BJ (cell line): ENCODE measurements at regions not wholly inside any gene's neighbourhood (a gene's known extent, or its start where the extent isn't known, plus 50 kb on each side); places are given as distances from the start of the nearest gene placed in this dataset.
"Not testable (repeated sequence)": the region's sequence is repeated elsewhere in the genome, so short reads cannot be mapped to it uniquely, and the experiment has no call there.

Experiments used
- CTCF ChIA-PET: fragments of 350-600 bp; formaldehyde crosslinking; extraction: SDS; loops from one replicate; lab custom pipeline; 2021; ENCODE audit warnings: antibody characterized with exemption, inconsistent platforms; lab: Yijun Ruan, JAX
- POLR2A ChIA-PET: fragments of 300-600 bp; sonication (Branson Sonifier 250); formaldehyde crosslinking; extraction: SDS; loops from one replicate; lab custom pipeline; 2021; ENCODE audit warnings: antibody characterized with exemption; lab: Charles Lee
- DNase-seq: peaks from one replicate; pipeline ENCODE4 v3.0.0-alpha.2; 2011; ENCODE audit warnings: low read depth
- H3K27me3 ChIP-seq: 2 replicates; pipeline ENCODE4 v1.6.0; 2011; ENCODE audit warnings: low read length; ENCODE audit not compliant: control insufficient read depth, insufficient read depth
- H3K36me3 ChIP-seq: 2 replicates; pipeline ENCODE4 v1.5.1; 2011; ENCODE audit warnings: low read length; ENCODE audit not compliant: control insufficient read depth, insufficient read depth
- H3K4me3 ChIP-seq: 2 replicates; pipeline ENCODE4 v1.5.1; 2011; ENCODE audit warnings: low read depth, mild to moderate bottlenecking, control low read depth, low read length
- CTCF ChIP-seq: IDR thresholded peaks from 2 replicates; pipeline ENCODE4 v1.5.1; 2011; ENCODE audit warnings: low read depth, mild to moderate bottlenecking, control low read depth, inconsistent platforms, low read length, moderate library complexity; ENCODE audit not compliant: insufficient read depth

- ChIA-PET CTCF (interaction anchor here (1.3 kb wide), 1 partner anchor 29 kb away, joined by 4 read pairs; no protein-coding TSS in a partner anchor), POLR2A (no interaction called here)
- no peak overlapping the region for H3K4me3 ChIP-seq
- TF ChIP-seq CTCF = no peak
- H3K36me3 ChIP-seq = no peaks in the 10 kb centered on the region
- no peak for DNase-seq
- no peaks in the 10 kb centered on the region for H3K27me3 ChIP-seq
These were observed 276.5 kb upstream of the USP25 start for GRCh38 chr21:15453261-15453660.

GRCh38 chr21:15453785-15454184, 276.0 kb upstream of the USP25 start:
- DNase-seq, POLR2A ChIA-PET, H3K4me3 ChIP-seq, H3K27me3 ChIP-seq, H3K36me3 ChIP-seq, CTCF ChIA-PET: not testable (repeated sequence)

- H3K4me3 ChIP-seq, CTCF ChIA-PET, H3K27me3 ChIP-seq, POLR2A ChIA-PET, DNase-seq, H3K36me3 ChIP-seq: not testable (repeated sequence)
These were observed 274.9 kb upstream of the USP25 start for GRCh38 chr21:15454931-15455330.

- H3K27me3 ChIP-seq = no peaks in the 10 kb centered on the region
- DNase-seq = no peak
- H3K4me3 ChIP-seq = no peak overlapping the region
- CTCF ChIA-PET = no interaction called here
- no peaks in the 10 kb centered on the region for H3K36me3 ChIP-seq
- POLR2A ChIA-PET = no interaction called here
- TF ChIP-seq CTCF = no peak
These were observed 273.8 kb upstream of the USP25 start for GRCh38 chr21:15455819-15456462.

GRCh38 chr21:15457965-15458364, 271.8 kb upstream of the USP25 start:
- no peak overlapping the region for H3K4me3 ChIP-seq
- CTCF ChIA-PET = no interaction called here
- no peaks in the 10 kb centered on the region for H3K27me3 ChIP-seq
- no peak for DNase-seq
- POLR2A ChIA-PET = no interaction called here
- H3K36me3 ChIP-seq = no peaks in the 10 kb centered on the region
- TF ChIP-seq CTCF = no peak

- no peak for TF ChIP-seq CTCF
- no peak for DNase-seq
- H3K36me3 ChIP-seq = no peaks in the 10 kb centered on the region
- no peaks in the 10 kb centered on the region for H3K27me3 ChIP-seq
- POLR2A ChIA-PET = no interaction called here
- no peak overlapping the region for H3K4me3 ChIP-seq
- CTCF ChIA-PET = no interaction called here
These were observed 267.7 kb upstream of the USP25 start for GRCh38 chr21:15462092-15462491.
